ENCODE measurements at regions not wholly inside any gene's neighbourhood (a gene's known extent, or its start where the extent isn't known, plus 50 kb on each side); places are given as distances from the start of the nearest gene placed in this dataset.

DNA sequence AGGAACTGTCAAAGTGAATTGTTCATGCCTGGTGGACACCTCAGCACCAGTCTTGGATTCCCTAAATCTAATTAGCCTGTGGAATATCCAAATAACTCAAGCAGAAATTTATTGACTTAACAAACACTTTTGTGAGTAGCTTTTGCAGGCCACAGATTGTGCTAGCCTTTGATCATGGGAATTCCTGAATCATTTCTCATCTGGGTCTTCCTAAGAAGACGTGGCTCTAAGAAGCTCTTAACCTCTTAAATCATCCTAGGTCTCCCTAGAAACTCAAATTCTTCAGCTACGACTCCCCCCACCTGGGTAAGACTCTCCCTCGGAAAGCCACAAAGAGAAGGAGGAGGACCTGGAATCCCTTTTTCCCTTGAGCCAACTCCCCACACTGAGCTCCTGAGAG is 53.8 kb upstream of the PSEN2 start:
- no peak for DNase-seq

DNA sequence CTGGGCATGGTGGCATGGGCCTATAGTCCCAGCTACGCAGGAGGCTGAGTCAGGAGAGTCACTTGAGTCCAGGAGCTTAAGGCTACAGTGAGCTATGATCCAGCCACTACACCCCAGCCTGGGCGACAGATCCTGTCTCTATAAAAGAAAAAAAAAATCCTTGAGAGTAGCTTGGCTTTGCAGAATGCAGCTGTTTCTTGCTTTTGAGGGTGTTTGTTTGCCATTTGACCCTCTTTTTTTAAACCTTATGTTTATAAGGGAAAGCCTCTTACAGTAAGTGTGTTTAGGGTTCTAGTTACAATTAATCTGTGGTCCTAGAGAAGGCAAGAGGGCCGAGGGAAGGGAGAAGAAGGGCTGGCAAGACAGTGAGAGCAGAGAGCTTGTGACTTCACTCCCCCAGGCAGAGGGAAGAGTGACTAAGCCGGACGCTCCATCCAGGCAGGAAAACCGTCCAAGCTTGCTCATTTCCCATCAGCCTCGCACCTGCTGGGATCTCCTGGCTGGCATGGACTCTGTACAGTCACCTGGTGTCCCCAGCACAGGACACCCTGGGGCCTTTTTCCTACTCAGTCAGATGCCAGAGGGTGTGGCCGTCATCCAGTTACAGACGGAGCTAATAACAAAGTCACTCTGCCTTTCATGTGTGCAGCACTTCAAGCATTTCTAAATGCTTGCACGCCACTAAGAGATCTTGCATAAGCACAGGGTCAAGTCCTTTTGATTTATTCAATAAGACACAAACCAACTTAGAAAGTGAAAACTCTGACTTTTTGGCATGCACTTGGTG is 55.5 kb upstream of the PSEN2 start:
- peak; percentile 55 for DNase-seq

DNA sequence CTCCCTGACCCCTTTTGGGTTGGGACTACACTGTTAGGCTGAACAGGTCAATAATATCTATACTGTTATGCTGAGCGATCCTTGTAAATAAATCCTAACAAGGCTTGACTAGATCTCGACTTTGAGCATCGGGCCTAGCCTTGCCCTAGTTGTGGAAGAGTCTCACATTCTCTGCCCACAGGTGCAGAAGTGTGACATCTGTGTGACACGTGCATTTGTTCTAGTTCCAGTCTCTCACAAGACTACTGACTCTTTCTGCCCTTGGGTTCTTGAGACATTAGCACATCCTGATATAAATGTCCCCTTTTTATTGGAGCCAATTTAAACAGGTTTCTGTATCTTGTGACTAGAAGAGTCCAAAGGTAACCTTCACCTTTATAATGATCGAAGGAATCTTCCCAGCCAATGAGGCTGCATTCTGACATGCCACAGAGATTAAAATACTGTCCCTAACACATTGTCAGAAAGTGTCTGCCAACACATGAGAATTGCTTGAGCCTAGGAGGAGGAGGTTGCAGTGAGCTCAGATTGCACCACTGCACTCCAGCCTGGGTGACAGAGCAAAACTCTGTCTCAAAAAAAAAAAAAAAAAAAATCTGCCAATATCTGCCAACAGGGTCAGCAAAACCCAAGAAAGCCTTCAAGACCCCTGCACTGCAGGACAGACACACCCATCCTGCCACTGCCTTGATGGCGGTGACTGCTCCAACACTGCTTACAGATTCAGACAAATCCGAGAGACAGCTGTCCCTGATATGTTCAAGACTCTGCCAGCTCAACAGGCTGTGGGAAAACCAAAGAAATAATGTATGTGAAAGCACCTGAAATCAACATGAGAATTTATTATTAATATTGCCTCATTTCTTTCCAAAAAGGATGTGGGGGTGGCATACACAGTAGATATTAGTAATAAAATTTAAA is 56.5 kb upstream of the PSEN2 start:
- DNase-seq, result no peak

DNA sequence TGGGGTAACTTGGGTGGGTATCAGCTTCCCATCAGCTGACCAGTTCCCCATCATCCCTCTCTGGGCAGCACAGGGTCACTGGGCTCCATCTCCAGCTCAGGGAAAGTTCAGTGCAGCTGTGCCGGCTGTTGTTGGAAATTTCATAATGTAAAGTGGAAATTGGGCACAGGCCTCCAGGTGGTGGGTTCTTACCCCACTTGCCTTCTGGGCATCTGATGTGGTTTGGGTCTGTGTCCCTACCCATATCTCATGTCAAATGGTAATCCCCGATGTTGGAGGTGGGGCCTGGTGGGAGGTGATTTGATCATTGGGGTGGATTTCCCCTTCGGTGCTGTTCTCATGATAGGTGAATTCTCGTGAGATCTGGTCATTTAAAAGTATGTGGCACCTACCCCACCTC is 59.7 kb upstream of the PSEN2 start:
- DNase-seq, result no peak

DNA sequence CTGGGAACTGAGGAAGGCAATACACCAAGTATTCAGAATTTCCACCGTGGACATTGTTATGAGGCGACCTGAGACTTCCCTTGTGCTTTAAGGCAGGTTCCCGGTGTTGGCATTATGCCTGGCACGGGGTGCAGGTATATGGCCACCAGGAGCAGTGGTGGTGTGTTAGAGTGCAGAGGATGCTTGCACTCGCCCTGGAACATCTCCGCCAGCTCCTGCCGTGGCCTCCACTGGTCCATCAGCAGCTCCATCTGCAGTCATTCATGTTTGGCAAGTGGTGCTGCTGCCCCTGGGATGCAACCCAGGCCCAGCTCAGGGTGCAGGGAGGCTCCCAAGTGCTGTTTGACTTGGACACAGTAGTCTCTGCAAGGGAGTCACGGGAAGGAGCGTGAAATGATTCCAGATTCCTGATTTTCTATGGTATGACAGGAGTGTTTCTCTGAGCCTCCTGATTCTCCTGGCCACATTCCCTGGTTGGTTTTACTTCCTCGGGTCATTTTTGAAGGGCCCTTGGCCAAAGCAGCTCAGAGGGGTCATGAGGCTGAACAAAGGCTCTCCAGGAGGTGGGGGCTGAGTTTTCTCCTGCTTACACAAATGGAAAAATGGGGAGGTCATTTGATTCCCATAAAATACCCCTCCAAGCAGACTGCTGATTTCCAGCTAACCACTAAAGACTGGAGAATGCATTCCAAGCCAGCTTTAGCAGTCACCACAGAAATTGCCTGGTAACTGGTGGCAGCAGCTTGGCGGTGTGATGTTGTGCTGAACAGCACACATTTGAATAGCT is 60.4 kb upstream of the PSEN2 start:
- DNase-seq, result no peak

DNA sequence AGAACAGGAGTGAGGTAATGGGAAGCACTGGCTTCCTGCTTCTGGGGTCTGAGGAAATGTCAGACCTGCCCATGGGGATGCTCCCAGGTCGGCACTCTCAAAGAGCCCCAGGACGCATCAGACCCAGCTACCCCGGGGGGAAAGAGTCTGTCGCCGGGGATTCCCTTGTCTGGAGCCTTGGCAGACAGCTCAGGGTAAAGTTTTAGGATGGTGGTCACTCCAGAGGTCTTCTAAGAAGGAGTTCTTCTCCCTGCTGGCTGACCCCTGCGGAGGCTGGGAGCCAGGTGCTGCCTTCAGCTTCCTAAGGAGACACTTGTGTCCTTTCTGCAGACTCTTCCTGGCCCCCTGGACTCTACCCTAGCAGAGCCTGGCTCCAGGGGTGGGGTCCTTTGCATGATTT is 61.9 kb upstream of the PSEN2 start:
- DNase-seq, result no peak

DNA sequence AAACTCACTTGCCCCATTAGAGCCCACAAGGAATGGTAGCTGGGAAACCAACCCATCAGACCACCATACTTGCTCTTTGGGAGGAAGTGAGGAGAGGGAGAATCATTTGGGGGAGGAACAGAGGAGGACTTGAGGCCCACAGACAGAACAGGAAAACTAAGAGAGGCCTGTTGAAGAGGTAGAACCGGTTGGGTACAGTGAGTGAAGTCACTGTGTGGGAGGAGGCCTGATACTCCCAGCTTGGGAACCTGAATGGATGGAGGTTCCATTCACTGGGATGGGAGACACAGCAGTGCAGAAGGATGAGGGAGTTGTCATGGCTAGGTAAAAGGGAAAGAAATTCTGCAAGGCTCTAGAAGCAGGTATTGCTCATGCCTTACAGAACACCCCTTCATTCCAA is 63.4 kb upstream of the PSEN2 start:
- no peak for DNase-seq

DNA sequence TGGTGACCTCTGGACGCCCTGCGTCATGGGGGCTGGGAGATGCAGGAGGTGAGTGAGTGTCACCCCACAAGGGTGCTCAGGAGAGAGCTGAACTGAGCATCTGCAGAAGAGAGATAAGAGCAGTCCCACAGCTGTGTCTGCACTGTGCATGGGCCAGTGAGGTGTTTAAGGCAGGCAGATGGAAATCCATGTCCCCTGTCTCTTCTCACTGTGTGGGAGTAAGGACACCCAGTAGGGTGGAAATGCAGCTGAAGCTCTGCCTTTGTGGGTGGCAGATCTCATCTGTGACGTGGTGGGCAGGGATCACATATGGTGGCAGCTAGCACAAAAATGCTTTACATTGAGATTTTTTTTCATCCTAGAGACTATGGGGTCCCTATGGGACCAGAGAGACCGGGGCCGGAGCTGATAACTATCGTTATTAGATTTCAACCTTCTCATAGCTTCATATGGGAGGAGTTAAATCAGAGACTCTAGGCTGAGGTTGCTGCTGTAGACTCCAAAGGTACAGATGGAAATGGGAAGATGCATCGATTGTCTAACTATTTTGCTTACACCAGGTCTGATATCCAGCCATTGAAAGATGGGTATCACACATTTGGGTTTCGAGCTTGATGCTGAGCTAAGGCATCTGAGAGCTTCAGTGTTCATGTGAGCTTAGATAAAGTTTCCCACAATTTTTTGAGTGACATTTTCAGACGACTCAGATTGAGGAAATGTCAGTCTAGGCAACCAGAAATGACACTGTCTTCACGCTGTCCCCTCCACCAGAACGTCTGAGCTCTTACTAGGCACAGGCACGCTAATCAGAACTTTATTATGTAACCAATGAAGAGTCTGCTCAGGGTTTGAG is 65.3 kb upstream of the PSEN2 start:
- no peak for DNase-seq

DNA sequence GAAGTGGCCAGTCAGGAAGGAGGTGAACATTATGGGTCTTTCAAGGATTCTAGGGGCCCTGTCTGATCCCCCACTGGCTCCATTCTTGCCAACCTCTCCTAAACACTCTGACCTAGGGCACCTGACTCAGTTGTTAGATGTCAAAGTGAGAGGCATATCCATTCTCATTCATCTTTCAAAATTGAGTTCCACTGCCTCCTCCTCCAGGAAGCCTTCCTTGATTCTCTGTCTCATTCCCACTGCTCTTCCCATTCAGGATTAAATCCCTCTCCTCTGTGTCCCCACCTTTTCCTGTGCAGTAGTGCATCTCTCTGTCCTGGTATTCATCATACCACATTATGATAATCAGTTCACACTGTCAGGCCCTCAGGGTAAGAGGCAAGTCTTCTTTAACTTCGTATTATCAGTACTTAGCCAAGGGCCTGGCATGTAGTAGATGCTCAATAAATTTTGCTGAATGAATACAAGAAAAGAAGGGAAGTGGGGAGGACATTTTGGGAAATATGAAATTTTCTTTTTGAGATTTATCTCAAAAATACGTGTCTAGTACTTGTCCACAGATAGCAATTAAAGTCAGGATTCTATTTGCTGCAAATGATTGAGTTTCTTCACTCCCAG is 61.8 kb upstream of the ITPKB start:
- no peak for DNase-seq

DNA sequence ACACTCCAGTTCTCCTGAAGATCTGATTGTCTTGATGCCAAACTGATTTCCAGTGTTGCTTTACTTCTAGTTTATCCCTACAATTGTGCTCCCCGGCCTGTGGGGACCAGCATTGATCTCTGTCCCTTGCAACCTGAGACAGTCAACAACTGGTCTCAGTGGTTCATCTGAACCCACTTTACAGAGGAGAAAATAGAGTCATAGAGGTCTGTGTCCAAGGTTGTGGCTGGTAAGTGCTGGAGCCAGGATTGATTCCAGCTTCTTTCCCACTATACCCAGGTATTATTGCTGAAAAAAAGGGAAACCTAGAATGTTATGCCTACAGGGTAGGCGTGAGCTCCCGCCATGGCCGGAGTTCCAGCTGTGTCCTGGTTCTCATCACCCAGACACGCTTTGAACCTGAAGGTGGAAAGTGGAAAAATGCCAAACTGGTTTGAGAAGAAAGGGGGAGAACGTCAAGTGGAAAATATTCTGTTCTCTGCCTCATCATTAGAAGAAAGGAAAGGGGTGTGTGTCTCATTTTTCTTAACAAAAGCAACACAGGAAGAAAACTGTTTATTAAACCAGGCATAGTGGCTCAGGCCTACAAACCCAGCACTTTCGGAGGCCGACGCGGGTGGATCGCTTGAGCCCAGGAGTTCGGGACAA is 60.7 kb upstream of the ITPKB start:
- DNase-seq, result no peak

DNA sequence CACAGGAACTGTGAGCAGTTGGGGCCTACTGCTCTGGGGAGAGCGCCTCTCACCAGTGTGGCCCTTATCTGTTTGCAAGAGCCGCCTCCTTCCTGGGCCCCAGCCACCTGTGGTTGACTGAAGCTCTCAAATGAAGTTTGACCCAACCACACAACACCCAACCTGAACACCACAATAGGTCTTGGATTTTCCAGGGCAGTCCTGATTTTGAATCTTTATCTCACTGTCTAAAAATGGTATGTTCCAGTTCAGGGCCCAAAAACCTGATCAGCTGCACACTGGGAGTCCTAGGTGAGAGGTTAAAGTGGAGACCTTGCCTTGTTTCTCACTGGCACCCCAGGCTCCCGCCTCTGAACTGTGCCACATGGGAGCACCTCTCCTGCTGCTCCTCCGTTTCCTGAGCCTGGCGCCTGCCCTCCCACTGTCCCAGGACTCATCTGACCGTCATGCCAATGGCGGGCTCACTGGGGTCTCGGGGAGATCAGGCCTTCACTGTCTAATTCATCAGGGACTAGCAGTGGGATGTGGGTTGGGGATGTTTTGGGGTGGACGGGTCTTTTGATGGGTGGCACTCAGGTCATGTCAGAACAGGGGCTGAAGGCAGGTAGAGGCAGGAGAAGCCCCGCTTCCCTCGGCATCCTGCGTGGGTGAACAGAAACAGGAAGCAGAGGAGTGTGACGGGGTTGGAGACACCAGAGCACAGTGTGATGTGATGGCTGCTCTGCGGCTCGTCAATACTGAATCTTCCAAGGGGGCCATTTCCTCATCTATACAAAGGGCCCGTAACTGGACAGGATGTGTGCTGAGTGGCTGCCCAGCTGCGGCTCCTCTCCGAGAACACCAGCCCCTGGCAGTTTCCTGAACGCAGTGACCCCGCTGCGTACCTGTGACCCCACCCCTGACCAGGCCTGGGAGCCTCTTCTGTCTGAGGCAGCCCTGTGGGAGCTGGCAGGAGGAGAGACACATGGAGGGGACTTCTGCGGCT is 59.6 kb upstream of the ITPKB start:
- DNase-seq, result no peak

DNA sequence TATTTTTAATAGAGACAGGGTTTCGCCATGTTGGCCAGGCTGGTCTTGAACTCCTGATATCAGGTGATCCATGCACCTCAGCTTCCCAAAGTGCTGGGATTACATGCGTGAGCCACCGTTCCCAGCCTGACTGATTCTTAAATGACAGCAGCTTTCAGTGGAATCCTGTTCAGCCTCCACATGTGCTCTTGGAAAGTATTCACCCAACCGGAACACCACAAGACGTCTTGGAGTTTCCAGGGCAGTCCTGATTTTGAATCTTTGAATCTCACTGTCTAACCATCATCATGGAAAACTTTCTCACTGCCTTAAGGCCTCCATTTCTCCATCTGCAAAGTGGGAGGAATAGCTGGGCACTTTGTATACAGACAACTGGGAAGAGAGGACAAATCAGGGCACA is 58.1 kb upstream of the ITPKB start:
- no peak for DNase-seq

DNA sequence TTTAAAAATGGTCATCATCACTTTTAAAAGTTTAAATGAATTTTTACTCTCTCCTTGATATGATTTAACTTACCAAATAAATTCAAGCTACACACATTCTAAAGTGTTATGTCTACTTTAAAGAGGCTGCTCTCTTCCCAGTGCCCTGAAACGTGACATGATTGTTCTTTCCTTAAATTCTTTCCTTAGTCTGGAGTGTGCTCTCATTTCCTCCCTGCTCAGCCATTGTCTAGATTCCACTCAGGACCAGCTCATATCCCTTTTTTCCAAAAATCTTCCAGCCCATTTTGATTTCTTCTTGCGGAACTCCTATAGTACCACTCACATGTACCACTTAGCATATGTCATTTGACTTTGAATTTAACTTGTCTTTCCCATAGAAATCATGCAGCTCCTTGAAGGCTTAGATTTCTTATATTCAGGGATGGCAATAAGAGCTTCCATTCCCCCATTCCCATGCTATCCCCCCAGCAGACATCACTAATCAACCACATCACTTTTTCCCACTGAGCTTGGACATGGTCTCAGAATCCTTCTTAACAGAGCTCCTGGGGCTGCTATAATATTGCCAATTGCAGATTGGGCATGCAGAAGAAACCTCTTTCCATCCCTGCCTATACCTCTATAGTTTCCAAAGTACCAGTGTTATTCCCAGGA is 54.7 kb upstream of the ITPKB start:
- DNase-seq, result no peak

DNA sequence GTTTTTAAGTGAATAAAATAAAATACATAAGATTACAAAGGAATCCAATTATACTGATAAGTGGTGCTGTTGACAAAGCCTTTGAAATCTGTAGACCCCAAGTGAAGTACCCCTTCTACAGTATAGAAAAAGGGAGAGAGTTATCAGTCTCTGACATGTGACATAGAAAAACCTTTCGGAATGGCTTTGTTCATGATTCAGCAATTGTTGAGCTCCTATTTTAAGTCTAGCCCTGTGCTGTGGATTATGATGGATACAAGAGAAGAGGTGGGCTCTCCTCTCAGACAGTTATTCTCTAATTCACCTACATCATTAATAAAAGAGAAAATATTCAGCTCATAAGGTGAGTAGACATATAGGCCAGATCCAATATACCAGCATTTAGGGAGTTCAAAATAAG is 53.3 kb upstream of the ITPKB start:
- no peak for DNase-seq

DNA sequence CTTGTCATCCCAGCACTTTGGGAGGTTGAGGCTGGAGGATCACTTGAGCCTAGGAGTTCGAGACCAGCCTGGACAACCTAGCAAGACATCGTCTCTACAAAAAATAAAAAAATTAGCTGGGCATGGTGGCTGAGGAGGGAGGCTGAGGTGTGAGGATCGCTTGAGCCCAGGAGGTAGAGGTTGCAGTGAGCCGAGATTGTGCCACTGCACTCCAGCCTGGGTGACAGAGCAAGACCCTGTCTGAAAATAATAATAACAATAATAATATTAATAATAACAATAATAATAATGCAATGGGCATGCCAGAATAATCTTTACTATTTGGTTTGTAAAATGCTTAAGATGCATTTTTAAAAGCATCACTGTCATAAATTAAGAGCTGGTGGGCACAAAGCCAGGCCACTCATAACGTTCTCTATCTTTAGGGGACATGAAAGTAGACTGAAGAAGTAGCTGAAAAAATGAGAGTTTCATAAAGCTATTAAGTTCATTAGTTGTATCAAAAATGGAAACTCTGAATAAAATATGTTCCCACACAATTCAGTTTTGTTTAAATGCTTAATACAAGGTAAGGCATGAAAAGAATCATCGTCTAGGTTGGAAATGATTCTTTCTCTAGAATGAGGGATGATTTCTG is 51.6 kb upstream of the ITPKB start:
- no peak for DNase-seq

DNA sequence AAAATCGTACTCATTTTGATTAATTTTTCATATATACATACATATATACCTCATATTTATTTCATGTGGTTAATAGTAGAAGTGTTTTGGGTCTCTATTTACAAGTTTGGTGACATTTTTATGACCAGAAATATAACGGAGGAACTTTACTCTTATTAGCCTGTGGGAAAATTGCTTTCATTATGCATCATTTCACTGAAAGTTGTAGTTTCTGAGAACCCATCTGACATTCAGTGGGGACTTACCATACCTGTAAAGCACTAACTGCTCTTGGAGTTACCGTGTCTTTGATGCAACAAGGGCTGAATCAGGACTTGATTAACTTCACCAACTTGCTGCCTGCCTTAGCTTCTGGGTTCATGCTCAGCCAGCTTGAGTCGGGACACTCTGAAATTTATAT is 49.9 kb upstream of the ITPKB start:
- no peak for DNase-seq

All from right lung (tissue), 2 donors.